GM21529 (cell line): ENCODE measurements at regions not wholly inside any gene's neighbourhood (a gene's known extent, or its start where the extent isn't known, plus 50 kb on each side); places are given as distances from the start of the nearest gene placed in this dataset.

Experiments used
- ATAC-seq: cut with Tn5 transposase; IDR thresholded peaks from one replicate; pipeline ENCODE4 v1.9.1; 2021; ENCODE audit not compliant: unreplicated experiment

- no peak for ATAC-seq
Measured at GRCh38 chr18:45556222-45556621, 59.1 kb upstream of the SLC14A2 start.

DNA sequence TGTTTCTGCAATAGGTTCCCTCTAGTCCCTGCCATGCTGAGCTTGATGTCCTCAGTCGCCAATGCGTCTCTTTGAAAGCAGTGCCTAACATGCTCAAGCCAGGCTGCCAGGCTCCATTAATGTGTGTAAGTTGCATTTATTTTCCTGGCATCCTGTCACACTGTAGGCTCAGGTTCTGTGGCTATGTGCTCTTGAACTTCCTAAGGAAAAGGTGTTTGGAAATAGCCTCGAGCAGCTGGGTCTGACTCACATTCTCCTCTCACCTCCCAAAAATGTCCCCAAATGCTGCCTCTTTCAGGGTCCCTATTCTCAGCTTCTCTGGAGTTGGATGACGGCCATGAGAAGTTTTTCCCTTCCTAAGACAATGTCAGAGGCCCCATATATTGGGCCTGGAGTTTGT is 58.0 kb upstream of the SLC14A2 start:
- ATAC-seq, result no peak

DNA sequence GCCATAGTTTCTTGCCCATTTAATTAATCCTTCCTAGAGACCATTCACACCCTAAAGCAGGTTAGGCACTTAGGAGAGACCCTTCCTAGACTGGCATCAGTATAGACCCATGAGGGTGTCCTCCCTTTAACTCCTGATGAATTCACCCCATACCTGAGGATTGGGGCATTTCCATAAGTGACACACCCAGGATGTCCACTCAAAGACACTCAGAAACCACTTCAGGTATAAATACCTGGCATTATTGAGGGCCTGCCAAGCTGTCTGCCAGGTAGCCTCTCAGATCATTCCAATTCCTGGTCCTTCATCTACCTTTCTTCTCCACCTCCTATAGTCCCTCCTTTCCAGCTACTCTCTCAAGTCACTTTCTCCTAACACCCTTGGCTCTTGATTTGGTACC is 57.5 kb upstream of the SLC14A2 start:
- no peak for ATAC-seq

GRCh38 chr18:45559258-45559657 is 56.0 kb upstream of the SLC14A2 start:
- ATAC-seq, result no peak

- ATAC-seq, result no peak
Measured at GRCh38 chr18:45560870-45561269, 54.4 kb upstream of the SLC14A2 start.

- ATAC-seq, result no peak
Measured at GRCh38 chr18:45562567-45563479, 52.5 kb upstream of the SLC14A2 start.

DNA sequence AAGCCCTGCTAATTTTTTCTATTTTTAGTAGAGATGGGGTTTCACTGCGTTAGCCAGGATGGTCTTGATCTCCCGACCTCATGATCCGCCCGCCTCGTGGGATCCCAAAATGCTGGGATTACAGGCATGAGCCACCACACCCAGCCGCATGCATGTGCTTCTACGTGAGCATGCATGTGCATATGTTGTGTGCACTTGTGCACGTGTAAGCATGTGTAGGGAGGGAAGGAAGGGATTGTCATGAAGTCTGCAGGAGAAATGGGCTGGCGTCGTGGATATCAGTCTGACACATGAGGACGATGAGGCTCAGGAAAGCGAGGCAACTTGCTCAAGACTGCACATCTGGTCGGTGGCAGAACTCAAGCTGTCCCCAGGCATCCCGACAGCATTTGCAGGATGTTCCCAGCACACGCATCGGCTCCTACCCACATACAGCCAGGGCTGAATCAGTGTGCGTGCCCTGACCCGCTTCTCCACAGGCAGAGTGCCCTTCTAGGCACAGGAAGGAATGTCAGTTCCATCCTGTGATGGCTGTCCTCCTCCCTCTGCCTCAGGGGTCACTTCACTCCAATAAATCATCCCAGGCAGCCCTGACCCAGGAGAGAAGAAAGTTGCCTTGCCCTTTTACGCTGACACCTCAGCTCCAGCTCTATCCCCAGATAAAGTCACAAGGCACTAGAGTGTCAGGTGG is 49.9 kb upstream of the SLC14A2 start:
- no peak for ATAC-seq
